Hematopoietic multipotent progenitor cell treated with erythropoietin and hydrocortisone succinate and interleukin-3 and kit ligand, for 17 days (in vitro differentiated cells): ENCODE measurements at regions not wholly inside any gene's neighbourhood (a gene's known extent, or its start where the extent isn't known, plus 50 kb on each side); places are given as distances from the start of the nearest gene placed in this dataset.

ENCODE experiments used
- DNase-seq: peaks from one replicate; pipeline ENCODE4 v3.0.0-alpha.2; 2015; ENCODE audit warnings: low spot score

DNA sequence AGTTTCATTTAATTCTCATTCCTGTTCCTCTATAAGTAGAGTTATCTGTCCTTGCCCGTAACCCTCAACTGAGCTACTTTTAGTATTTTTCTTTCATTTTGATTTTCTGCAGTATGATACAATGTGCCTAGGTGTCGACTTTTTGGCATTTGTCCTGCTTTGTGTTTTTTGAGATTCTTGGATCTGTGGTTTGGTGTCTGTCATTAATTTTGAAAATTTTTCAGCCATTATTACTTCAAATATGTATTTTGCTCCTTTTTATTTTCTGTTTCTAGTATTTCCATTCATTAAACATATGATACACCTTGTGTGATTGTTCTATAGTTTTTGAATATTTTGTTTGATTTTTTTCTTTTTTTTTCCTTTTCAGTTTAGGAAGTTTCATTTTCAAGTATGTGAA, 598.9 kb downstream of the SPOCK3 start:
- DNase-seq, result no peak

- DNase-seq, result no peak
Observed at GRCh38 chr4:166637816-166638215, 596.5 kb downstream of the SPOCK3 start.

DNA sequence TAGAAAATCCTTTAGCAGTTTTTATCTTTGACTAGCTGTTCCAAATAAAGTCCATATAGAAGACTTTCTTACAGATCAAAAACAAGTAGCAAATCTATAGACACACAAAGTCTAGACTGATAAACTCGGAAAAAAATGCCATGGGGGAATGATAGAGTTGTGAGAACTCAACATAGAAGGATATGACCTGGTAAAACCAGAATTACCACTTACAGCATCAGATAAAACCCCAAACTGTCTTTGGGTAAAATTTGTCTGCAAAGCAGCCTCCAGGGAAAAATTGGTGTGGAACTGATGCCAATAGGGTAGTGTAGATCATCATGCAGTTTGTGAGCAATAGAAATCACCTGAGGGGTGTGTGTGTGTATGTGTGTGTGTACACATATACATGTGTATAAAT, 579.1 kb downstream of the SPOCK3 start:
- DNase-seq, result no peak

- no peak for DNase-seq
Observed at GRCh38 chr4:166655705-166656104, 578.6 kb downstream of the SPOCK3 start.

GRCh38 chr4:166657261-166657660, 577.0 kb downstream of the SPOCK3 start:
- no peak for DNase-seq

DNA sequence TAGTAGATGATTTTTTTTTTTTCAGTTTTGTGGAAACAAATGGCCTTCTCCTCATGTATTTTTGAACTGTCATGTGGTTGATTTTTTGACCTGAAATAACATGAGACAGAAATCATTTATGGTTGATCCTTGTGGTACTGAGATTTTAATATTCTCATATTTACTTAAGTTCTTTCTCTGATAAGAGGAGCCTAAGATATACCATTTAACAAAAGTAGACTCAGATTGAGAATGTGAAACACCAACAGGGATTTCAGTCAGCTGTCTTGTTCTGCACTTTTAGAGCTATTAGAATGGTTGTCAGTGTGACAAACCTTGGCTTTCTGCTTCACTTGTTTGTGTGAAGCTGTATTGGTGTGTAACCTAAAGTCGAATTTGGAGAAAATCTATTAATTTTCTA, 575.7 kb downstream of the SPOCK3 start:
- DNase-seq, result no peak

- DNase-seq, result no peak
Observed at GRCh38 chr4:166662266-166662843, 571.9 kb downstream of the SPOCK3 start.

GRCh38 chr4:166670341-166670740, 564.0 kb downstream of the SPOCK3 start:
- no peak for DNase-seq

GRCh38 chr4:166673911-166674310, 560.4 kb downstream of the SPOCK3 start:
- no peak for DNase-seq

GRCh38 chr4:166675411-166675810, 558.9 kb downstream of the SPOCK3 start:
- DNase-seq, result no peak

GRCh38 chr4:166680796-166681195, 553.5 kb downstream of the SPOCK3 start:
- no peak for DNase-seq

DNA sequence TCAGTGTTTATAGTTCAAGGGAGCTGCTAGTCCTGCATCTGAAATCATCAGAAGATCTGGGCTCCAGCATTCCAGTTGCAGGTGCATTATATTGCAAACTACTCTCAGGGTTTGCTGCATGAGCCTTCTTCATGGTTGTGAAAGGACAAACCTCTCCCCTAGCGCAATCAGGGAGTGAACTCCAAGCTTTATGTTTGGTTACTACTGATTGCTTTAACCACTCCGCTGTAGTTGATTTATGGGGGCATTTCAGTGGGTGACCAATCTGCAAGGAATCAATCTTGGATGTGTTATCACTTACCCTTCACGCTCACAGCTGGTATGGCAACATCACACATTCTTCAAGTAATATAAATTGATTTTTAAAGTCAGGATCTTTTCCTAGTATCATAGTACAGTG, 552.1 kb downstream of the SPOCK3 start:
- no peak for DNase-seq
